ENCODE measurements at regions not wholly inside any gene's neighbourhood (a gene's known extent, or its start where the extent isn't known, plus 50 kb on each side); places are given as distances from the start of the nearest gene placed in this dataset.

GRCh38 chr12:105927564-105927963 lies 211.2 kb downstream of the NUAK1 start:
- ATAC-seq: no peak
- DNase-seq: no peak
- Mint-ChIP-seq H3K4me1 (no peaks in the 10 kb centered on the region), H3K36me3 (ENCODE audit: low read depth) (no peaks in the 10 kb centered on the region), H3K27me3 (peaks cover 2% of the 10 kb centered on the region), H3K27ac (no peak overlapping the region), H3K4me3 (no peak overlapping the region), H3K9me3 (peaks cover 8% of the 10 kb centered on the region)

GRCh38 chr12:105928436-105928835 lies 210.3 kb downstream of the NUAK1 start:
- DNase-seq (no peak), ATAC-seq (no peak)
- Mint-ChIP-seq H3K27ac (no peak overlapping the region), H3K4me1 (no peaks in the 10 kb centered on the region), H3K36me3 (ENCODE audit: low read depth) (no peaks in the 10 kb centered on the region), H3K9me3 (peaks cover 8% of the 10 kb centered on the region), H3K27me3 (peaks cover 2% of the 10 kb centered on the region), H3K4me3 (no peak overlapping the region)

- ATAC-seq: no peak
- Mint-ChIP-seq H3K27ac (no peak overlapping the region), H3K36me3 (ENCODE audit: low read depth) (no peaks in the 10 kb centered on the region)
These were observed 209.6 kb downstream of the NUAK1 start for GRCh38 chr12:105929192-105929591.

GRCh38 chr12:105930557-105931503 lies 207.9 kb downstream of the NUAK1 start:
- Mint-ChIP-seq H3K27ac (no peak overlapping the region), H3K36me3 (ENCODE audit: low read depth) (no peaks in the 10 kb centered on the region), H3K27me3 (peaks cover 2% of the 10 kb centered on the region), H3K9me3 (peaks cover 8% of the 10 kb centered on the region), H3K4me3 (no peak overlapping the region), H3K4me1 (no peaks in the 10 kb centered on the region)
- no peak for DNase-seq
- no peak for ATAC-seq

More at GRCh38 chr12:105929192-105929591, 209.6 kb downstream of the NUAK1 start:
- Mint-ChIP-seq H3K4me3 (no peak overlapping the region), H3K9me3 (peaks cover 8% of the 10 kb centered on the region), H3K27me3 (peaks cover 2% of the 10 kb centered on the region), H3K4me1 (no peaks in the 10 kb centered on the region)
- DNase-seq: no peak

- H3K36me3 Mint-ChIP-seq (ENCODE audit: low read depth): no peaks in the 10 kb centered on the region
- no peak overlapping the region for H3K4me3 Mint-ChIP-seq
- ATAC-seq (no peak), DNase-seq (no peak)
- no peaks in the 10 kb centered on the region for H3K4me1 Mint-ChIP-seq
- H3K9me3 Mint-ChIP-seq: peaks cover 4% of the 10 kb centered on the region
- no peak overlapping the region for H3K27ac Mint-ChIP-seq
- H3K27me3 Mint-ChIP-seq: peaks cover 2% of the 10 kb centered on the region
These were observed 206.8 kb downstream of the NUAK1 start for GRCh38 chr12:105931762-105932570.

GRCh38 chr12:105933671-105934665 lies 204.8 kb downstream of the NUAK1 start:
- no peak for DNase-seq

GRCh38 chr12:105935106-105935505 lies 203.6 kb downstream of the NUAK1 start:
- DNase-seq (no peak), ATAC-seq (no peak)
- H3K27ac Mint-ChIP-seq: no peak overlapping the region
- peaks cover 3% of the 10 kb centered on the region for H3K27me3 Mint-ChIP-seq
- no peak overlapping the region for H3K4me3 Mint-ChIP-seq
- H3K36me3 Mint-ChIP-seq (ENCODE audit: low read depth): no peaks in the 10 kb centered on the region
- no peaks in the 10 kb centered on the region for H3K9me3 Mint-ChIP-seq
- no peaks in the 10 kb centered on the region for H3K4me1 Mint-ChIP-seq

More at GRCh38 chr12:105933671-105934665, 204.8 kb downstream of the NUAK1 start:
- no peak for ATAC-seq
- Mint-ChIP-seq H3K4me3 (no peak overlapping the region), H3K27me3 (peaks cover 3% of the 10 kb centered on the region), H3K36me3 (ENCODE audit: low read depth) (no peaks in the 10 kb centered on the region), H3K4me1 (no peaks in the 10 kb centered on the region), H3K9me3 (no peaks in the 10 kb centered on the region), H3K27ac (no peak overlapping the region)

GRCh38 chr12:105935981-105936380 lies 202.8 kb downstream of the NUAK1 start:
- Mint-ChIP-seq H3K4me3 (no peak overlapping the region), H3K9me3 (no peaks in the 10 kb centered on the region), H3K27me3 (peaks cover 3% of the 10 kb centered on the region), H3K4me1 (no peaks in the 10 kb centered on the region), H3K36me3 (ENCODE audit: low read depth) (no peaks in the 10 kb centered on the region), H3K27ac (no peak overlapping the region)
- DNase-seq (no peak), ATAC-seq (no peak)

GRCh38 chr12:105936496-105936895 lies 202.3 kb downstream of the NUAK1 start:
- DNase-seq: no peak
- no peak overlapping the region for H3K4me3 Mint-ChIP-seq
- no peak overlapping the region for H3K27ac Mint-ChIP-seq
- peaks cover 3% of the 10 kb centered on the region for H3K27me3 Mint-ChIP-seq
- no peaks in the 10 kb centered on the region for H3K36me3 Mint-ChIP-seq (ENCODE audit: low read depth)
- ATAC-seq: no peak
- H3K4me1 Mint-ChIP-seq: no peaks in the 10 kb centered on the region
- H3K9me3 Mint-ChIP-seq: no peaks in the 10 kb centered on the region

- no peaks in the 10 kb centered on the region for H3K36me3 Mint-ChIP-seq (ENCODE audit: low read depth)
- DNase-seq: no peak
- no peak overlapping the region for H3K27ac Mint-ChIP-seq
- no peak for ATAC-seq
- no peaks in the 10 kb centered on the region for H3K9me3 Mint-ChIP-seq
- H3K4me3 Mint-ChIP-seq: no peak overlapping the region
- peaks cover 3% of the 10 kb centered on the region for H3K27me3 Mint-ChIP-seq
- no peaks in the 10 kb centered on the region for H3K4me1 Mint-ChIP-seq
These were observed 201.7 kb downstream of the NUAK1 start for GRCh38 chr12:105937009-105937408.

- no peak overlapping the region for H3K27ac Mint-ChIP-seq
- H3K36me3 Mint-ChIP-seq (ENCODE audit: low read depth): no peaks in the 10 kb centered on the region
- peaks cover 3% of the 10 kb centered on the region for H3K27me3 Mint-ChIP-seq
- H3K9me3 Mint-ChIP-seq: peaks cover 6% of the 10 kb centered on the region
- no peak for DNase-seq
- ATAC-seq: no peak
- H3K4me3 Mint-ChIP-seq: no peak overlapping the region
- no peaks in the 10 kb centered on the region for H3K4me1 Mint-ChIP-seq
These were observed 199.5 kb downstream of the NUAK1 start for GRCh38 chr12:105939181-105939721.

- Mint-ChIP-seq H3K9me3 (peaks cover 6% of the 10 kb centered on the region), H3K27ac (no peak overlapping the region), H3K27me3 (peaks cover 3% of the 10 kb centered on the region), H3K4me3 (no peak overlapping the region), H3K36me3 (ENCODE audit: low read depth) (no peaks in the 10 kb centered on the region), H3K4me1 (no peaks in the 10 kb centered on the region)
- DNase-seq: no peak
- ATAC-seq: no peak
These were observed 196.5 kb downstream of the NUAK1 start for GRCh38 chr12:105942281-105942680.

- no peak for ATAC-seq
- no peaks in the 10 kb centered on the region for H3K36me3 Mint-ChIP-seq (ENCODE audit: low read depth)
- no peak overlapping the region for H3K27ac Mint-ChIP-seq
- no peak overlapping the region for H3K4me3 Mint-ChIP-seq
- no peaks in the 10 kb centered on the region for H3K27me3 Mint-ChIP-seq
- DNase-seq: no peak
- H3K4me1 Mint-ChIP-seq: no peaks in the 10 kb centered on the region
- peaks cover 6% of the 10 kb centered on the region for H3K9me3 Mint-ChIP-seq
These were observed 195.2 kb downstream of the NUAK1 start for GRCh38 chr12:105943525-105943924.

GRCh38 chr12:105944628-105945027 lies 194.1 kb downstream of the NUAK1 start:
- H3K9me3 Mint-ChIP-seq: peaks cover 6% of the 10 kb centered on the region
- H3K4me1 Mint-ChIP-seq: no peaks in the 10 kb centered on the region
- no peak for ATAC-seq
- H3K27me3 Mint-ChIP-seq: no peaks in the 10 kb centered on the region
- H3K4me3 Mint-ChIP-seq: no peak overlapping the region
- H3K36me3 Mint-ChIP-seq (ENCODE audit: low read depth): no peaks in the 10 kb centered on the region
- no peak overlapping the region for H3K27ac Mint-ChIP-seq
- DNase-seq: no peak
